ENCODE measurements at regions not wholly inside any gene's neighbourhood (a gene's known extent, or its start where the extent isn't known, plus 50 kb on each side); places are given as distances from the start of the nearest gene placed in this dataset.

DNA sequence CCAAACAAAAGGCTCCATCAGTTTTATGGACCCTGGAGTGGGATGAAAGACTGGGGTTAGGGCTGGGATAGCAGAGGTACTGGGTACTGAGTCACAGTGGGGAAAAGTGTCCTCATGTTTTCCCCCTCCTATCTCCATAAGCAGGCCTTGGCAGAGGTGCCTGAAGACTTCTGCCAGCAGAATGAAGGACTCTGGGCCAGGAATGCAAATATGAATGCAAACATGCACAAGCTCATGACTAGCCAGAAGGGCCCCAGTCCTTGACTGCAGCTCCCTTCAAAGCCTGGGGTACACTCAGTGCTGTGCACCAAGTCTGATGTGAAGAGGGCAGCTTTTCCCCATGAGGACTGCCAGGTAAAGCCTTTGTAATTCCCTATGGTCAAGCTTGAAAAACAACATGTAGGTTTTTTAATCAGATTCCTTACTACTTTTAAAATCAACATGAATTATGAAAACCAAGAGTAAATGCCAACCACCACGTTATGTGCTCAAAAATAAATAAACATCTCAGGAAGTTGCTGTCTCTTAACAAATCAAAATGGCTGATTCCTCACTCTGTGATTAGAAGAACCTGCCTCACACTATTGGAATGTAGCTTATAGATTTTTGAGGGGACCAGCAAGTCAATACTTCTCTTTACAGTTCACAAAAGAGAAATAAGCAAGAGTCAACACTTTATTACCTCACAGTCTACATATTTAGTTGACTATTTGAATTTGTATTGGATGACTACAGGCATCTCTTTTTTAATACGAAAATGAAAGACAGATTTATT lies 1512.0 kb downstream of the ARAP2 start:
- no peak for DNase-seq

DNA sequence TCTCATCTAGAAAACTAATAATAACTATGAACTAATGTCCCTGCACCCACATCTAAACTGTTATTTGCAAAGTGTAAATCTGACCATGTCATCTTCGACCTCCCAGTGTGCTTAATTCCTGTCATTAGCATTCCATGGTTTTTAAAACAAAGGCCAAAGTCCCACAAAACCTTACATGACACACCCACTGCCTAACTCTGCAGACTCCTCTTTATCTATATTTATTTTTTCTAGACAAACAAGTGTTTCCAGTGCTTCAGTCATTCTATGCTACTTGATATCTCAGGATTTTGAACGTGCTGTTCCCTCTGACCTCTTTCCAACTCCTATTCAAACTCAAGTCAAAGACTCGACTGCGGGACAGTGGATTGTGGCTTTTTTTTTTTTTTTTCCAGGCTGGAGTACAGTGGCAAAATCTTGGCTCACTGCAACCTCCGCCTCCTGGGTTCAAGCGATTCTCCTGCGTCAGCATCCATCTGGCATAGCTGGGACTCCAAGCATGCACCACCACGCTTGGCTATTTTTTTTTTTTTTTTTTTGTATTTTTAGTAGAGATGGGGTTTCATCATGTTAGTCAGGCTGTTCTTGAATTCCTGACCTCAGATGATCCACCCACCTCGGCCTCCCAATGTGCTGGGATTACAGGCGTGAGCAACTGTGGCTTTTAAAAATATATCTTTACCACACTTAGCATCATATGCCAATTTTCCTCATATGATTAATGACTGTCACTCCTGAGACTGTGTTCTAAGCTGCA lies 1511.0 kb downstream of the ARAP2 start:
- DNase-seq: no peak

DNA sequence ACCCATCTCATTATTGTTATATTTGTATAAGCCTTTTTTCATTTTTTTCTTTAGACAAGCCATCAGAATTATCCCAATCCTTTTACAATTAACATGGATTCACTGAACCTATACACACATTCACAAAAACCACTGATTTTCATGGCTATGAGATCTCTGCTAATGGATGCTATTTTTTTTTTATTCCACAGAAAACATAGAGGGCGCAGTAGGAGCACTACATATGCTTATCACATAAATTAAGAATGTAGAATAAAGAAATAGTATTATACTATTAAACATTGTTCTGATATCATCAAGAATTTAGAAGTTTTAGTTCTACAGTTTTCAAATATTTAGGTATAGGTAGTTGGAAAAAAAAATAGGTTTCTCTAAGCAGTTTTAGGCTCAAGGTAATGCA lies 1477.4 kb downstream of the ARAP2 start:
- DNase-seq: no peak

DNA sequence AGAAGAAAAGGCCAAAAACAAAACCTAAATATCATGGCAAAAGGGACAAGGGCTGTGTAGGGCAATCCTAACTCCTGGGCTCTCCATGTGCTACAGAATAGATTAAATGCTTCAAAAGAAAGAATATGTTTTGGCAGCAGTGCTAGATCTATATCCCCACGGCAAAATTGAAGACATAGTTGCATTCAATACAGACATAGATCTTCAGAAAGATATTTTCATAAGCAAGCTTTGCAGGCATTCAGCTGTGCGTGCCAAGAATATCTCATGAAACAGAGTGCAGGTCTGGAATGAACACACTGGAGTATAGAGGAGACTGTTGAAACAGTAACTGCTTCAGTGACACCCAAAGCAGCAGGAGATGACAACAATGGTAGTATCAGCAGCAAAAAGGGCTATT lies 1476.9 kb downstream of the ARAP2 start:
- no peak for DNase-seq

DNA sequence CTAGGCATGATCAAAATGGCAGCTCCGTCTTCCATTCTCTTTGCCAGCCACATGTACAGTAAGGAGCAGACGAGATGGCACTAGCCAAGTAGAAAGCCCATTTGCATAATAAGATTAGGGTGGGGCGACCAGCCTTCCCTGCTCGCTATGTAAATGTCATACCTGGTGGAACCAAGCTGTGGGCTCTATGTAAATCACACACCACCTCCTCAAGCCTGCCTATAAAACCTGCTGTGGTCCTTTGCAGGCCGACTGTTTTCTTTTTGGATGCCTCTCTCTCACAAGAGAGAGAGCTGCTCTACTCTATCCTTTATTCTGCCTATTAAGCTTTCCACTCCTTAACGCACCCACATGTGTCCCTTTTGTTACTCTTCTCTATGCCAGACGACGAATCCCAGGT lies 1472.7 kb downstream of the ARAP2 start:
- DNase-seq: no peak

DNA sequence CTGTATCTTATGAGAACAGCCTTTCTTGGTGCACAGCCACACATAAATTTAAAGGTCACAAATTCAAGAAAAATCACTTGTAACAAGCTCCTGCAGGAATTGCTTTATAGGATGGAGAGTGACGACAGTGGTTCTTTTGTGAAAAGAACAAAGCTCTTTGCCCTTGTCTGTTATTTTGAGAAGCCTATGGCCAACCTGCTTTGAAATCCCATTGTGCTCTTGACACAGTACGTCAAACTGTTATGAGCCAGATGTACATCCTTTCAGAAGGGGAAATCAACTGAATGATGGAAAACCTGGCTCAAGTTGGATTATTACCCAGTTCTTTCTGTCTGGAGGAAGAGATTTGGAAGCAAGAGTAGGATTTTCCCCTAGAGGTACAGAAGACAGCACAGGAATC lies 1454.2 kb downstream of the ARAP2 start:
- DNase-seq: no peak

DNA sequence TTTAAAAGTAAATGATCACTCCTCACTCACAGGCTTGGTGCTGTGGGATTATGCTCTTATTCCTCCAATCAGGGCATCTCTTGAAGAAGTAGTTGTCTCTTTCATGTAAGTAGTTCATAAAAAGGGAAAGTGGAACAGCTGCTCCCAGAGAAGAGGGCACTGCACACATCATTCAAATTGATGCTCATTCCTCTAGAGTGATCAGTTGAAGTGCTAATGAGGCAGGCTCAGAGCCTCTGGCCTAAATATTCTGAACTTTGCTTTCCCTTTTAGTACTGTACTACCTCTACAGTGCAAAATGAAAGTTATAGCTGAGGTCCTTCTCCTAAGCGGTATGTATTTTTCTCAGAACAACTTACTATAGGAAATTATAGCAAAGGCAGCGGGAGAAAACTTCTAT lies 1453.1 kb downstream of the ARAP2 start:
- DNase-seq: no peak

DNA sequence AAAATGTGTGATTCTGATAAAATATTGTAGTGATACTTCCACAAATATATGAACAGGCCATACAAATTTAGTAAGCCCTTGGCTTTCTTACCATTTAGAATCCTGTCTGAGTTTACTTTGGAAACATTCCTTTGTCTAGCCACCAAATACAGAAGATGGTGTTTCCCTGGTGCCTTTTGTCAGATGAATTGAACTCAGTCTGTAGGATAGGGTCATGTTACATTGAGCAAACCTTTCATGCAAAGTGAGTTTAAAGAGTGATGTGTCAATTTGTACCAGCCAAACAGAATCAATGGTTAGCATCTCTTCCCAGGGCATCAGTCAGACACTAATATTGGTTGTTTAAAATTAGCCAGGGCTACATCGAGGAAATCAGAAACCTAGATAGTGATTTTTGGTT lies 1443.4 kb downstream of the ARAP2 start:
- no peak for DNase-seq

DNA sequence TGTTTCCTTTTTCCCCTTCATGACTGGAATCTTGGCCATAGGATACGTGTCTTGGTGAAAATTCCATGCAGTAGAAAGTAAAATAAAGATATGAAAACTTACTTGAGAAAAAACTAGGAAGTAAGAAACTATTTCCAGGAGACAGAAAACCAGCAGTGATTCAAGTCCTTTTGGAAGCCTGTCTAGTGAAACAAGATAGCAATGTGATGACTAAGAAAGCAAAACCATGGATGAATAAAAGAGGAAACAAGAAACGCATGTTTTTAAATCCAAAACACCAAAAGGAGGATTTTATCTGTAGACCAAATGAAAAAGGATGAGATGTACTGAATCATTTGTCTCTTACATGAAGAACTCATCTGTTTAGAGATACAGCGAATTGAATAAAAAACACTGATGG lies 1430.0 kb downstream of the ARAP2 start:
- DNase-seq: no peak

DNA sequence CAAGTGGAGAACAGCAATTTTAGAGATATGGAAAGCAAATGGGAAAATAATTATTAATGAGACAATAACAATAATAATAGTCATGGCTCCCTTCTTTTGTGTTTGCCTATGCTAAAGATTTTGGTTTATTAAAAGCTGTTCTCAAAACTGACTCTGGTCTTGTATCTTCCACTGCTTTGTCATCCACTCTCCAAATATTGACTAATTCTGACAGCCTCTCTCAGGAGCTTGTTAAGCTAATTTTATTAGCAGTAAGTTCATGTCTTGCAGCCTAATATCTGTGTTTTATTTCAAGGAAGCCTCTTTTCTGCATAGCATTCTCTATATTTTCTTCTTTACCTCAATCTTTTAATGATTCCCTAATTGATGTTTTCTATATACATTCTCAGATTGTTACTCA lies 1419.8 kb downstream of the ARAP2 start:
- no peak for DNase-seq

DNA sequence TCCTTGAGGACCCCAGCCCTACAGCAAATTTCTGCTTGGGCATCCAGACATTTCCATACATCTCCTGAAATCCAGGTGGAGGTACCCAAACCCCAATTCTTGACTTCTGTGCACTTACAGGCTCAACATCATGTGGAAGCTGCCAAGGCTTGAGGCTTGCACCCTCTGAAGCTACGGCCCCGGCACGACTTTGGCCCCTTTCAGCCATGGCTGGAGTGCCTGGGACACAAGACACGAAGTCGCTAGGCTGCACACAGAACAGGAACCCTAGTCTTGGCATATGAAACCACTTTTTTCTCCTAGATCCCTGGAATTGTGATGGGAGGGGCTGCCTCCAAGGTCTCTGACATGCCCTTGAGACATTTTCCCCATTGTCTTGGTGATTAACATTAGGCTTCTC lies 1417.7 kb downstream of the ARAP2 start:
- no peak for DNase-seq

DNA sequence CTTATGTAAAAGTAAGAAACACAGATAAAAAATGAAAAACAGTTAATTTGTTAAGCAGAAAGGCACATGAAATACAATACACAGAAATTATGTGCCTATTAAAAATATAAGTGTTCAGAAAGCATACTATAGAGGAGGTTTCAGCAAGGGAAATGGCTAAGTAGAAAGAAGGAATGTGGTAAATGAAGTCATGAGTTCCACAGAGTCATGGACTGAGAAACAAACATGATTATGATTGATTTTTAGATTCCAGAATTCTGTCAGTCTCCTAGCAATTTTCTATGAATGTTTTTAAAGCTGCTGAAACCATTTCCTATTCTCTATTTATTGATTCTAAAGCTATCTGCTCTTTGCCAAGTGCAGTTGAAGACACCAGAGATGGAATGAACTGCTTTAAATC lies 1398.4 kb downstream of the ARAP2 start:
- no peak for DNase-seq

DNA sequence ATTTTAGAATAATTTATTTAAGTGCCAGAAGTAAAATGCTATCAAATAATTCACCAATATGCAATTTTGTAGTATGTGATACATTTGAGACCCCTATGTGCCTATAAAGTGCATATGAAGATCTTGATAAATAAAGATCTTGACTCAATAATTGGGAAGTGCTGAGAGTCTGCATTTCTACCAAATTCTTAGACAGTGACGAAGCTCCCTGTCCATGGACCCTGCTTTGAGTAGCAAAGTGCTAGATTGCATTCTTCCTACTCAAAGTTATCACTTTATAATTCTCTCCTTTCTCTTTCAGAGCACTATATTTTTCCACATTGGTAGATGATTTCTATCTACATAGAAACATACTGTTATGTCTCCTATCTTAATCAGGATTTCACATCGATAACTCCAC lies 1393.9 kb downstream of the ARAP2 start:
- DNase-seq: no peak

DNA sequence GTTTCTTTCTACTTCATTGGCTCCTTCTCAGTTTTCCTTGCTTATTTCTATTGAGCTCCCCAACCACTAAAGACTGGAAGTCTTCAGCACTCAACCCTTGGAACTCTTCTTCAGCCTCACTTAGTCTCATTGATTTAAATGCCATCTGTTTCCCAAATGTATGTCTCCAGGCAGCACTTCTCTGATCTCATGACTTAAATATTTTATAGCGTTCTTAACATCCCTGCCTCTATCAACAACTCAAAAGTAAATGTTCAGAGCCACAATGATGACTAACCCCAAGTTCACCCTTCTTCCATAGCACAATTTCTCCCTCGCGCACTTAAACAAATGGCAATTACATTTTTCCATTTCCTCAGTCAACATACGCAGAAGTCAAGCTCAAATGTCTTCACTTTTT lies 1393.3 kb downstream of the ARAP2 start:
- DNase-seq: no peak

DNA sequence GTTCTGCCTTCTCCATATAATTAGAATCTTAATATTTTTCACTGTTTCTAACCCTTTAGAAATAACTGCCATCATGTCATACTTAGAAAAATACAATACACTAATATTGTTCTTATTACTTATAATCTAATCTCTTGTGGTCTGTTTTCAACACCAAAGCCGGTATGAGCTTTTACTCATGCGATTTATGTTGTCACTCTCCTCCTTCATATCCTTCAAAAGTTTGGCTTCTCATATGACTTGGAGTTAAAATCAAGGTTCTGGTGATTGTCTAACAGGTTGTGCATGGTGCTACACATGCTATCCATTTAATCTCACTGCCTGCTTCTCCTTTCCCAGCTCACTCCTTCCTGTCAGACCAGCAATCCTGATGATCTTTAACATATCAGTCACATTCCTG lies 1392.9 kb downstream of the ARAP2 start:
- no peak for DNase-seq

DNA sequence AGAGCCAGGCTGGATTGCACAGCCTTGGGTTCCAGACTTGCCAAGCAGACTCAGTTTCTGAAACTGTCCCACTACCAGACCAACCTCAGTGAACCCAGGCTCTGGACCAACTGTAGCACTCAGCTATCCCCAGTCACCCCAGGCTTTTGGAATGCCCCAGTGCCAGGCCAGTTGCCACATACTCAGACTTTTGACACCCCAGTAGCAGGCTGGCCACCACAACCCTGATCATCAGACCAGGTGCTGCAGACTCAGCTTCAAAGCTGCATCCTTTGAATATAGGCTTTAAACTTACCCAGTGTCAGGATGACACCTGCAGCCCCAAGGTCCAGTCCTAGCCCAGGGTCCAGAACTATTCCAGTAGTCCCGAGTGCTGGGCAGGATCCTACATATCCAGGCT lies 1389.9 kb downstream of the ARAP2 start:
- no peak for DNase-seq

DNA sequence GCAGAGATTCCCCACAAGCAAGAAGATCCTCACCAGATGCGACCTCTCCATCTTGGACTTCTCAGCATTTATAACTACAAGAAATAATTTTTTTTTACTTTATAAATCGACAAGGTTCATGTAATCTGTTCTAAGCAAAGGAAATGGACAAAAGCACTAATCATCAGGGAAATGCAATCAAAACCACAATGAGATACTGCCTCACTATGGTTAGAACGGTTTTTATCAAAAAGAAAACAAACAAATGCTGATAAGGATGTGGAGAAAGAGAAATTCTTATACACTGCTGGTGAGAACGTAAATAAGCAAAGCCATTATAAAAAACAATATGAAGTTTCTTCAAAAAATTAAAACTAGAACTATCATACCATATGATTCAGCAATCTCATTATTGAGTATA lies 1382.6 kb downstream of the ARAP2 start:
- no peak for DNase-seq

DNA sequence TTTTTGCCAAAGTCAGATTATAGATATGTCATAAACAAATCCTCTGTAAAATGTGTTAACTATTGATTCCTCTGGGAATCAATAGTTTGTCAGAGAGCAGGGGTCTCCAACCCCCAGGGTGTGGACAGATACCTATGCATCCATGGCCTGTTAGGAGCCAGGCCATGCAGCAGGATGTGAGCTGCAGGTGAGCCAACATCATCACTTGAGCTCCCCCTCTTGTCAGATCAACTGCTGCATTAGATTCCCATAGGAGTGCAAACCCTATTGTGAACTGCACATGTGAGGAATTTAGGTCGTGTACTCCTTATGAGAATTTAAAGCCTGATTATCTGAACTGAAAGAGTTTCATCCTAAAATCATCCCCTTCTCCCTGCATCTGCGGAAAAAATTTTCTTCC lies 1365.4 kb downstream of the ARAP2 start:
- DNase-seq: no peak

DNA sequence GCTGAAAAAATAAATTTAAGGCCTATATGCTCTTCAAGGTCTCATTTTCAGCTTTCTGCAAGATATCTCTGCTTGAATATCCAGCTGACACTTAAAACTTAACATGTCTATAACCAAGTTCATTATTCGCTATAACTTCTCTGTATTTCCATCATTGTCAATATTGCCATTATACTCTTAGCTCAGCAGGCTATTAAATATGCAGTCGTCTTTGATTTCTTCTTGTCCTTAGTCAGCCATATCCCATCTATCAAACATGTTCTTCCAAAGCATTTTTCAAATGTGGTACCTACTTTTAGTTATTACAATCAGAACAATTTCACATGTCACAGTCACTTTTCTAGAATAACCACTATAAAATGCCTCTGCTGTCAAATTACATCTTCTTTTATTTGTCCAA lies 1364.1 kb downstream of the ARAP2 start:
- DNase-seq: no peak

DNA sequence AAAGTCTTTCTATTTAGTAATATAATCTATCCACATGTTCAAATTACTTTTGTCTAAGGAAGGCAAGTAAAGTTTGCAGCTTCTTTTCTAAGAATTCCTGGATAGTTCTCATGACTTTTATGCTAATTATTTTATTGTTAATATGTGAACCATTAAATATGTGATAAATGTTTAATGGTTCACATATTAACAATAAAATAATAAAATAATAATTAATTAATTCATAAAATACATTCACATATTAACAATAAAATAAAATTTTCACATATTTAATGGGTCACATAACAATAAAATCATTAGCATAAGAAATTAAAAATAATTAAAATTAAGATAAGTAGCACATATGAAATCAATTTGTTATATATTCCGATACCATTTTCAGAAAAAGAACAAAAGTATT lies 1352.4 kb downstream of the ARAP2 start:
- DNase-seq: no peak

DNA sequence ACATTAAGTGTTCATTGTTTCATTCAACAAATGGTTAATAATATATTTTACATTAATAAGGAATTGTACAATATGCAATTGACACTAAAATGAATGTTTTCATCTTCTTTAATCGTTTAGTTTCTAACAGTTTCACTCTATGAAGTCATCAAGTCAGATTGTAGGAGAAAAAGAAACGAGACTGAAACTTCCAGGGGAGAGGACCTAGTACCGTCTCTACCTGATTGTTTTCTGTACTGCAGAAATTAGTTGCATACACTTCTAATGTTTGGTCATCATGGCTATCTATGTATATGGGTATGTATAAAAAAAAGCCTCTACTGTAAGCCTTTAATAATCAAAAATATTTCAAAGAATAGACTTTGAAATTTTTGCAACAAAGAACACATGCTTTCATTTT lies 1350.9 kb downstream of the ARAP2 start:
- no peak for DNase-seq

DNA sequence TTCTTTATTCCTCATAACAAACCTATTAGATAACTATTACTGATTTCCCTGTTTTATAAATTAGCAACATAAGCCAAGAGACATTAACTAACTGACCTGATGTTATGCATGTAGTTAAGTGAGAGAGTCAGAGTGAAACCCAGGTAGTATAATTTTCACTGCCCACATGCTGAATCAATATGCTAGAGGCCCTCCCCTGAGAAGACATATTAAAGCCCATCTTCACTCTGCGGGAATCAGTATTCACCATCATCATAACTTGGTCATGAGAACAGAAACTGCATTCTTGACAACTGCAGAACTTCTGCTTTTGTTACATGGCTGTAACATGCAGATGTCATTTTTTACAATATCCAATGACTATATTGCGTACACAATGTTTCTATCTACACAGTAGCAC lies 1324.3 kb downstream of the ARAP2 start:
- DNase-seq: no peak

DNA sequence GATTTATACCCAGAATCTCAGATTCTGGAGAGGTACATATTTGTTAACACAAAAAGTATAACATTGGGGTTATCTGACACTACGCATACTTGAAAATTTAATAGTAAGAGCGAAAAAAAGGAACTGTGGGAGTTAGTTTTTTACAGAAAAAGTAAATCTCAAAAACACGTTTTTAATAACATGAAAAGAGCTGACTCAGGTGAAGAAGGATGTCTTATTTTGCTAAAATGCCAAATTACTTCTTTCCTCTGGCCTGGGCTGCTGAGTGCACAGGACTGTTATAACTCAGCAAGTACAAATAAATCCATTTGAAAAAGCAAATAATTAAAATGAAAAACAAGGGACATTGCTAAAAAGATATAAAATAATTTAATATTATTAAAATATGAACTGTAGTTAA lies 1322.9 kb downstream of the ARAP2 start:
- DNase-seq: no peak

DNA sequence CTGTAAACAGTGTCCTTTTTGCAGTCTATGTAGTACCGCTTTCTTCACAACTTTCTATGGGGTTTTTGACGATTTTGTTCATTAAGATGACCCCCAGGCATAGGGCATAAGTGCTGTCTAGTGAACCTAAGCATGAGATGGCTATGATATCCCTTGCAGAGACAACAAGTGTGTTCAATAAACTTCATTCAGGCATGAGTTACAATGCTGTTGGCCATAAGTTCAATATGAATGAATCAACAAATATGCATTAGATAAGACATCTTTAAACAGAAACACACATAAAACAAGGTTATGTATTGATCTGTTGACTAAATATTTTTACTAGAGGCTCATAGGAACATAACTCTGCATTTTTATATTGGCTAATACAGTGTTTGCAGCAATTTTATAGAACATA lies 1322.0 kb downstream of the ARAP2 start:
- DNase-seq: no peak

DNA sequence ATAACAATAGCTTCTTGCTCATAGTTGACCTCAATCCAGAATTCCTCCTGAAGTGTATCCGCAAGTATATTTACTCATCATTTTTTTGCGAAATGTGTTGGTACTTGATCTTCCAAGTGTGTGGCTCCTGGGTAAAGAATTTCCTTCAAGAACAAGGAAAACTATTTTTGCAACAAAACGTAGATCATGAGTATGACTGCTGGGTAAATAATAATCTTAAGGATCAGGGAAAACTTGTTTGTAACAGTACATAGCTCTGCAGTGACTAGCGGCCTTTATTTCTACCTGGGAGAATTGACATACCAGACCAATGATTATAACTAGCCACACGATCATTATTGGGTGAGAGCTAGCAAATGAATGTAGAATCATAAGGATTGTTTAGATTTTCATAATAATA lies 1311.7 kb downstream of the ARAP2 start:
- no peak for DNase-seq

Measured in NCI-H2029 (cell line).